ENCODE measurements at regions not wholly inside any gene's neighbourhood (a gene's known extent, or its start where the extent isn't known, plus 50 kb on each side); places are given as distances from the start of the nearest gene placed in this dataset.

GRCh38 chrX:127302841-127303240, 483.3 kb downstream of the PRR32 start:
- no peak for TF ChIP-seq CTCF (IDR thresholded peaks at IDR 0.05; ENCODE audit: extremely low read depth in 1 of 2, insufficient read depth in 1 of 2, low read depth in 1 of 2, low read length in 2 of 2)
- no peak for TF ChIP-seq EZH2 (IDR thresholded peaks at IDR 0.05; ENCODE audit: borderline replicate concordance, low read depth, low read length, severe bottlenecking)
- TF ChIP-seq FOS (IDR thresholded peaks at IDR 0.05; ENCODE audit: borderline replicate concordance, insufficient read depth, low read length) = no peak
- TF ChIP-seq POLR2A (IDR thresholded peaks at IDR 0.05; ENCODE audit: low read depth, low read length) = no peak

All from endothelial cell of umbilical vein (primary cell).